Effector memory CD4-positive, alpha-beta T cell (primary cell): ENCODE measurements at regions not wholly inside any gene's neighbourhood (a gene's known extent, or its start where the extent isn't known, plus 50 kb on each side); places are given as distances from the start of the nearest gene placed in this dataset.
"Not testable (repeated sequence)": the region's sequence is repeated elsewhere in the genome, so short reads cannot be mapped to it uniquely, and the experiment has no call there.

Experiments used
- DNase-seq, 3 donors: peaks; one replicate each; pipeline ENCODE4 v3.0.0-alpha.2; 2020
- H3K27ac ChIP-seq: 2 replicates; pipeline ENCODE4 v1.7.0; 2013; ENCODE audit warnings: mild to moderate bottlenecking, low read length, moderate library complexity; ENCODE audit not compliant: insufficient read depth, poor library complexity, severe bottlenecking
- H3K27me3 ChIP-seq: replicated peaks from 2 replicates; pipeline ENCODE4 v1.7.0; 2013; ENCODE audit warnings: mild to moderate bottlenecking, low read length; ENCODE audit not compliant: insufficient read depth, control insufficient read depth, poor library complexity, severe bottlenecking
- H3K36me3 ChIP-seq: 2 replicates; pipeline ENCODE4 v1.7.0; 2013; ENCODE audit warnings: mild to moderate bottlenecking, low read length, moderate library complexity; ENCODE audit not compliant: control insufficient read depth, insufficient read depth
- H3K4me1 ChIP-seq: 2 replicates; pipeline ENCODE4 v1.7.0; 2013; ENCODE audit warnings: low read length, mild to moderate bottlenecking; ENCODE audit not compliant: control insufficient read depth, insufficient read depth, poor library complexity, severe bottlenecking
- H3K4me3 ChIP-seq: 2 replicates; pipeline ENCODE4 v1.7.0; 2013; ENCODE audit warnings: low read length, low read depth, mild to moderate bottlenecking; ENCODE audit not compliant: insufficient read depth, poor library complexity, severe bottlenecking
- H3K9me3 ChIP-seq: 2 replicates; pipeline ENCODE4 v1.7.0; 2013; ENCODE audit warnings: mild to moderate bottlenecking, low read length, moderate library complexity; ENCODE audit not compliant: control insufficient read depth

- Histone ChIP-seq H3K27ac (no peak overlapping the region), H3K4me3 (no peak overlapping the region), H3K4me1 (no peaks in the 10 kb centered on the region), H3K36me3 (no peaks in the 10 kb centered on the region), H3K27me3 (no peaks in the 10 kb centered on the region), H3K9me3 (no peaks in the 10 kb centered on the region)
- DNase-seq, result no peak
These were observed 54.7 kb upstream of the SLC1A4 start for GRCh38 chr2:64934530-64934929.

DNA sequence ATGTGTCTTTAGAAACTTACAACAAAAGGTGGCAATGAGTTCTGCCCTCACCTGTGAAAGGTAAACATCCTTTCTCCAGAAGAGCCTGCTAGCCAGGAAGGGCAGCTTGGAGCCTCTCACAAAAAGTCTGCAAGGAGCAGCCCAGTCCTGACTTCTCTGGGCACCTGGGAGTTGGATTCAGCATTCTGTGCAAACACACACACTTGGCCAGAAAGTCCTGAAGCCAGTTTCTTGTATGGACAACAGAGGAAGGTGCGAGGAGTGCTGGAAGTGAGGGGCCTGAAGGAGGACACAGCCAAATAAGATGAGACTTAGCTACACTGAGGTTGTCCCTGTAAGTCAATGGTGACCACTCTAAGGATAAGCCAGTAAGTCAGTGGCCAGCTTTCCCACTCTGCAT lies 52.4 kb upstream of the SLC1A4 start:
- no peaks in the 10 kb centered on the region for H3K27me3 ChIP-seq
- H3K9me3 ChIP-seq, result no peaks in the 10 kb centered on the region
- no peak overlapping the region for H3K27ac ChIP-seq
- H3K36me3 ChIP-seq, result no peaks in the 10 kb centered on the region
- H3K4me1 ChIP-seq, result no peaks in the 10 kb centered on the region
- H3K4me3 ChIP-seq, result no peak overlapping the region
- DNase-seq, result no peak

DNA sequence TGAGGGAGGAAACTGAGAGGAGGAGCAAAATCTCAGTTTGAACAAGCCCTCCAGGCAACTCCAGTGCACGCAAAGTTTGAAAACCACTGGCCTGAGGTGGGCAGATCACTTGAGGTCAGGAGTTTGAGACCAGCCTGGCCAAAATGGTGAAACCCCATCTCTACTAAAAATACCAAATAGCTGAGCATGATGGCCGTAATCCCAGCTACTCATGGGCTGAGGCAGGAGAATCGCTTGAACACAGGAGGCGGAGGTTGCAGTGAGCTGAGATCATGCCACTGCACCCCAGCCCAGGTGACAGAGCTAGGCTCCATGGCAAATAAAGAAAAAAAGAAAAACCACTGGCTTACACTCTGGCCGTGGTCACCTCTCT lies 51.9 kb upstream of the SLC1A4 start:
- not testable (repeated sequence) for H3K9me3 ChIP-seq, H3K27me3 ChIP-seq, H3K4me1 ChIP-seq, H3K36me3 ChIP-seq, DNase-seq, H3K27ac ChIP-seq, H3K4me3 ChIP-seq

- no peaks in the 10 kb centered on the region for H3K36me3 ChIP-seq
- H3K27me3 ChIP-seq, result no peaks in the 10 kb centered on the region
- H3K27ac ChIP-seq, result no peak overlapping the region
- no peak overlapping the region for H3K4me3 ChIP-seq
- H3K9me3 ChIP-seq, result no peaks in the 10 kb centered on the region
- no peak for DNase-seq
- no peaks in the 10 kb centered on the region for H3K4me1 ChIP-seq
These were observed 51.3 kb upstream of the SLC1A4 start for GRCh38 chr2:64937687-64938491.

GRCh38 chr2:64938607-64939285 lies 50.5 kb upstream of the SLC1A4 start:
- H3K27me3 ChIP-seq, result no peaks in the 10 kb centered on the region
- H3K4me3 ChIP-seq, result no peak overlapping the region
- no peak for DNase-seq
- no peaks in the 10 kb centered on the region for H3K4me1 ChIP-seq
- H3K36me3 ChIP-seq, result no peaks in the 10 kb centered on the region
- H3K27ac ChIP-seq, result no peak overlapping the region
- H3K9me3 ChIP-seq, result no peaks in the 10 kb centered on the region

DNA sequence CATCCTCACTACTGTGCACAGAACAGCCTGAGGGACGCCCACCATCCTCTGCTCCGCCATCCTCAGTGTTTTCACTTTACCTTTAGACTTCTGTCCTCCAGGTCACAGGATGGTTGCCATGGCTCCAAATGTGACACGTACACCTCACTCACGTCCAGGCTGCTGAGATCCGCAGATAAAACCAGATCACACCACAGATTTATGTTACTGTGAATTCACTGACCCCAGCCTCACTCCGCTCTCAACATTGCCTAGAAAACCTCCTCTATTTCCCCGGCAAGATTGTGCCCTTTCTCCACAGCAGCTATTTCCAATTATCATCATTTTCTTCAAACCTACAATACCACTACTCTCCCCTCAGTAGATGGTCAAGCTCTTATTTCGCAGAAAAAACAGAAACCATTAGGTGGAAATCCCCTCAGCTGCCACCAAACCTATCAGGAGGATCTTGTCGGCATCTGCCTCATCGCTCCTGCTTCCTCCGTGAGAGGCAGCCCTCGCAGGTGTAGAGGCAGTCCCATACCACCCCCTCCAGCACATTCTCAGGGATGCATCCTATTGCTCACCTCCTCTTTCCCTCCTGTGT lies 49.8 kb upstream of the SLC1A4 start:
- DNase-seq, result no peak
- Histone ChIP-seq H3K27me3 (no peaks in the 10 kb centered on the region), H3K36me3 (no peaks in the 10 kb centered on the region), H3K9me3 (no peaks in the 10 kb centered on the region), H3K27ac (no peak overlapping the region), H3K4me1 (no peaks in the 10 kb centered on the region), H3K4me3 (no peak overlapping the region)
